OCI-LY1 (cell line): ENCODE measurements at regions not wholly inside any gene's neighbourhood (a gene's known extent, or its start where the extent isn't known, plus 50 kb on each side); places are given as distances from the start of the nearest gene placed in this dataset.

Experiments
- EZH2 ChIP-seq: fragments of 200-600 bp; sonication (generic), shearing (Covaris generic); IDR thresholded peaks from 2 replicates; pipeline ENCODE4 v1.8.0; 2017; ENCODE audit warnings: borderline replicate concordance, mixed run types, mild to moderate bottlenecking, antibody characterized with exemption, low read length, moderate library complexity, mixed read lengths
- TF ChIP-seq, protein P1 (sequence below): fragments of 200-600 bp; sonication (generic), shearing (Covaris generic); IDR thresholded peaks from 2 replicates; pipeline ENCODE4 v1.5.1; 2017; ENCODE audit warnings: mild to moderate bottlenecking, antibody characterized with exemption, low read length, moderate library complexity, mixed read lengths

GRCh38 chr10:24132741-24133140 lies 76.2 kb upstream of the KIAA1217 start:
- TF ChIP-seq, protein P1, sequence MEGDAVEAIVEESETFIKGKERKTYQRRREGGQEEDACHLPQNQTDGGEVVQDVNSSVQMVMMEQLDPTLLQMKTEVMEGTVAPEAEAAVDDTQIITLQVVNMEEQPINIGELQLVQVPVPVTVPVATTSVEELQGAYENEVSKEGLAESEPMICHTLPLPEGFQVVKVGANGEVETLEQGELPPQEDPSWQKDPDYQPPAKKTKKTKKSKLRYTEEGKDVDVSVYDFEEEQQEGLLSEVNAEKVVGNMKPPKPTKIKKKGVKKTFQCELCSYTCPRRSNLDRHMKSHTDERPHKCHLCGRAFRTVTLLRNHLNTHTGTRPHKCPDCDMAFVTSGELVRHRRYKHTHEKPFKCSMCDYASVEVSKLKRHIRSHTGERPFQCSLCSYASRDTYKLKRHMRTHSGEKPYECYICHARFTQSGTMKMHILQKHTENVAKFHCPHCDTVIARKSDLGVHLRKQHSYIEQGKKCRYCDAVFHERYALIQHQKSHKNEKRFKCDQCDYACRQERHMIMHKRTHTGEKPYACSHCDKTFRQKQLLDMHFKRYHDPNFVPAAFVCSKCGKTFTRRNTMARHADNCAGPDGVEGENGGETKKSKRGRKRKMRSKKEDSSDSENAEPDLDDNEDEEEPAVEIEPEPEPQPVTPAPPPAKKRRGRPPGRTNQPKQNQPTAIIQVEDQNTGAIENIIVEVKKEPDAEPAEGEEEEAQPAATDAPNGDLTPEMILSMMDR = no peak
- TF ChIP-seq EZH2 = no peak
